Body of pancreas (tissue), 4 donors: ENCODE measurements at regions not wholly inside any gene's neighbourhood (a gene's known extent, or its start where the extent isn't known, plus 50 kb on each side); places are given as distances from the start of the nearest gene placed in this dataset.

Source experiments
- ATAC-seq: fragments of 150-250 bp; one replicate; pipeline ENCODE4 v1.9.1; 2016
- DNase-seq, 4 donors: peaks; one replicate each; pipeline ENCODE4 v3.0.0-alpha.2; 2019
- H3K27ac ChIP-seq, 4 donors: fragments of 200-600 bp; sonication (generic); 1 replicate in 3 of 4; 2 replicates in 1 of 4; pipeline versions ENCODE4 v1.5.1 to v1.6.1; 2016 to 2019; ENCODE audit warnings: mild to moderate bottlenecking in 1 of 4, mixed read lengths in 1 of 4, moderate library complexity in 1 of 4
- H3K27me3 ChIP-seq, 2 donors: fragments of 200-600 bp; sonication (generic); one replicate each; pipeline ENCODE4 v1.6.0; 2016; ENCODE audit warnings: mild to moderate bottlenecking in 1 of 2
- H3K36me3 ChIP-seq, 2 donors: fragments of 200-600 bp; sonication (generic); replicated peaks in 1 of 2; 2 replicates each; pipeline ENCODE4 v1.5.1; 2016; ENCODE audit warnings: low read depth in 2 of 2; ENCODE audit not compliant: insufficient read depth in 1 of 2
- H3K4me1 ChIP-seq: fragments of 200-600 bp; sonication (generic); one replicate; pipeline ENCODE4 v1.6.0; 2016
- H3K4me3 ChIP-seq, 2 donors: fragments of 200-600 bp; sonication (generic); 1 replicate in 1 of 2; 2 replicates in 1 of 2; pipeline ENCODE4 v1.5.1; 2016 to 2019
- H3K9me3 ChIP-seq, 3 donors: fragments of 200-600 bp; sonication (generic); 1 replicate in 2 of 3; 2 replicates in 1 of 3; pipeline ENCODE4 v1.5.1; 2016
- CTCF ChIP-seq, 7 experiments: fragments of 450-650 bp in 4 of 7; fragments of 200-600 bp in 3 of 7; sonication (generic) in 3 of 7; IDR thresholded peaks; one replicate each; pipeline ENCODE4 v1.5.1; 2016 to 2019; ENCODE audit warnings: antibody characterized with exemption in 7 of 7
- POLR2A ChIP-seq, 3 donors: fragments of 450-650 bp; IDR thresholded peaks; one replicate each; pipeline ENCODE4 v1.6.1; 2016; ENCODE audit warnings: antibody characterized with exemption in 3 of 3, mild to moderate bottlenecking in 2 of 3
- WGBS, 2 donors: methylation state at CpG; one replicate each; pipeline ENCODE4 v1.1.5; 2017; 5-methylcytosine and 5-hydroxymethylcytosine counted together
- intact Hi-C: fragments of 100-400 bp; cut with DNase I; formaldehyde crosslinking; loops from one replicate; pipeline ENCODE4 v1.15.1; 2023

GRCh38 chr9:28001096-28001495 is 427.8 kb upstream of the C9orf72 start:
- 50 to 55% methylated on average over 1 of the region's 1 CpG for WGBS, 2 donors
- no peak for DNase-seq
- Histone ChIP-seq H3K36me3 (no peaks in the 10 kb centered on the region), H3K4me1 (no peaks in the 10 kb centered on the region), H3K9me3 (no peaks in the 10 kb centered on the region), H3K27me3 (no peaks in the 10 kb centered on the region), H3K4me3 (no peak overlapping the region), H3K27ac (no peak overlapping the region)
- no peak for ATAC-seq
- intact Hi-C loops, result no loop called here
- TF ChIP-seq CTCF (IDR thresholded peaks at IDR 0.05) (no peak), POLR2A (IDR thresholded peaks at IDR 0.05) (no peak)

DNA sequence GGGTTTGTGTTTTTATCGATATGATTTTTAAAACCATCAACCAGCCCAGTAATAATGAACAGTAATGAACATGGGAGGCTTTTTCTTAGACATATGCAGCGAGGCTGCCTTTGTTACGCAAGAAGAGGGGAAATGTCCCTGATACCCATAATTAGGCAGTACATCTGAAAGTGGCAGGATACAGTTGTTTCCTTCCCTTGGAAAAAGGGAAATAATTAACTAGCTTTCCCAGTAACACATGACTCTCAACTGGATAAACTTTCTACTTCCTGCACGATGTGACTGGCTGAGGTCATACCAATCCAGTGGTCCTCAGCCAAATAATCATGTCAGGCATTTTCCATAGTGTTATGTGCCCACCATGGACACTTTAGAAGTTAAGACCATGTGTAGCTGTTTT is 431.6 kb upstream of the C9orf72 start:
- H3K27ac ChIP-seq, result no peak overlapping the region
- TF ChIP-seq POLR2A (IDR thresholded peaks at IDR 0.05) (no peak), CTCF (IDR thresholded peaks at IDR 0.05) (no peak)
- no peaks in the 10 kb centered on the region for H3K36me3 ChIP-seq
- ATAC-seq (no peak), DNase-seq (no peak)
- no peaks in the 10 kb centered on the region for H3K27me3 ChIP-seq
- H3K4me3 ChIP-seq, result no peak overlapping the region
- intact Hi-C loops, result no loop called here
- H3K4me1 ChIP-seq, result no peaks in the 10 kb centered on the region
- no peaks in the 10 kb centered on the region for H3K9me3 ChIP-seq
- WGBS, 2 donors, result 47 to 49% methylated on average over 4 of the region's 4 CpGs

GRCh38 chr9:28005779-28006178 is 432.5 kb upstream of the C9orf72 start:
- no peaks in the 10 kb centered on the region for H3K36me3 ChIP-seq
- no peak overlapping the region for H3K4me3 ChIP-seq
- intact Hi-C loops, result no loop called here
- H3K9me3 ChIP-seq, result no peaks in the 10 kb centered on the region
- no peak for ATAC-seq
- 62 to 66% methylated on average over 1 of the region's 1 CpG for WGBS, 2 donors
- TF ChIP-seq POLR2A (IDR thresholded peaks at IDR 0.05), result no peak
- no peak for TF ChIP-seq CTCF (IDR thresholded peaks at IDR 0.05)
- no peak overlapping the region for H3K27ac ChIP-seq
- DNase-seq, result no peak
- no peaks in the 10 kb centered on the region for H3K27me3 ChIP-seq
- no peaks in the 10 kb centered on the region for H3K4me1 ChIP-seq

DNA sequence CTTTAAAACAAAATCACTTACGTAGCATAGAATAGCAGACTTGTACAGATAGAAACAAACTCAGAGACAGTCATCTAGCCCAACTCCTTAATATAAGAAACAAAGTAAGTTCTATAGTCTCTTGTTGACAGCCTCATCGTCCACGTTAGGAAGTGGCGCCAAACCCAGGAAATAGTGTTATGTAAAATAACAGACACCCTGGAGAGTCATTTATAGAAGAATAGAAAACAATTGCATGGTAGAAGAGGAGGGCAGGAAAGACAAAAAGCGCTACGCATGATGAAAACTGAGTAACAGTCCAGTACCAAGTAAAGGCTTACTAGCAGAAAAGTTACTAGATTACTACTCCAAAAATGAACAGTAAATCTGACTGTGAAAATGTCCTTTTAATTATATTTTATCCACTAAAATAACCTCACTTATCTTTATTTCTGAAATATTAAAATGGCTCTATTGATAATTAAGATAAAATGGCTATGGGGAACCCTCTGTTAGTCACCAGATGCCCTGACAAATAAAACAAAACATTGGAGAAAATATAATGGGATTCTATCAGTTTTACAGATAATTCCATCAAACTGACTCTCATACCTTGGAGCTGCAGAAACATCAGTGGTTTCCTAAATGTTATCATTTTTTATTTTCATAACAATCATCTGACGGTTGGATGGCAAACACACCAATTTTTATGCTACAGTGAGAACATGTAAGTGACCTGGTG is 434.0 kb upstream of the C9orf72 start:
- no peak for ATAC-seq

More for the DNA sequence above, 434.0 kb upstream of the C9orf72 start:
- no peaks in the 10 kb centered on the region for H3K27me3 ChIP-seq
- H3K9me3 ChIP-seq, result no peaks in the 10 kb centered on the region
- intact Hi-C loops, result no loop called here
- H3K4me3 ChIP-seq, result no peak overlapping the region
- no peak overlapping the region for H3K27ac ChIP-seq
- DNase-seq, result no peak
- no peak for TF ChIP-seq CTCF (IDR thresholded peaks at IDR 0.05)
- no peak for TF ChIP-seq POLR2A (IDR thresholded peaks at IDR 0.05)
- 61 to 68% methylated on average over 7 of the region's 7 CpGs for WGBS, 2 donors
- no peaks in the 10 kb centered on the region for H3K4me1 ChIP-seq
- H3K36me3 ChIP-seq, result no peaks in the 10 kb centered on the region
